ENCODE measurements at regions not wholly inside any gene's neighbourhood (a gene's known extent, or its start where the extent isn't known, plus 50 kb on each side); places are given as distances from the start of the nearest gene placed in this dataset.
"Not testable (repeated sequence)": the region's sequence is repeated elsewhere in the genome, so short reads cannot be mapped to it uniquely, and the experiment has no call there.

DNA sequence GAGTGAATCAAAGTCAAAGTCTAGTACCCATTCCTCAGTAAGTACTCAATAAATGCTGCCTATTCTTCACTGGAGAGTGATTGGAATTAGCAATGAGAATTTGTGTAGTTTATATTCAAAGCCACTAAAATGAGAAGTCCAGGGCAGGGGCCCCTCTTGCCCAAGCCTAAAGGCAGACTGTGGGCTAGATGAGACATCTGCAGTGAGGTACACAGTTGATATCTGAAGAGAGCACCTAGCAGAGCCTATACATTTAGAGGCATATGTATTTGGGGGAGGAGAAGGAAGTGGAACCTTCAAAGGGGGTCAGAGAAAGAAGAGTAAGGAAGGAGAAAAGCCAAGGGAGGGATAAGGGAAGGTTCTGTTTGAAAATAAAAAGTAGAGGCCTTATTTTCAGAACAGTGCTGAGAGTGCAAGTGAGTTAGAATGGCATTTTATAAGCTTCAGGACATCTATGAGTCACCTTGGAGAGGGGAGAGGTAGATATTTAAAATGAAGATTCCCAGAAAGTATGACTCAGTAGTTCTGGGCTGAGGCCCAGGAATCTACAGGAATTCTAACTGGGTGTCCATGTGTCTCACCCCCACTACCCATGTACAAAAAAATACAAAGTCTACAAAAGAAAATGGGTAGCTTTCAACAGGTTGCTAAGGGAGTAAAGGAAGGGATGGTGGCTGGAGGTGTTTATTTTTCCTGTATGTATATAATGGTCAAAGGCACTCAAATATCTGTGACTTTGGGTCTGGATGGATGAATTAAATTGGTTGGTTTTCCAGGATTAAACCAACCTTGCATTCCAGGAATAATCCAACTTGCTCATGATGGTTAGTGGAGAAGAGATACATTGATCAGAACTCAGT lies 135.1 kb downstream of the ZFP64 start:
- no peak for DNase-seq (ENCODE audit: extremely low read depth in 1 of 11, low read depth in 9 of 11, low spot score in 4 of 11)

DNA sequence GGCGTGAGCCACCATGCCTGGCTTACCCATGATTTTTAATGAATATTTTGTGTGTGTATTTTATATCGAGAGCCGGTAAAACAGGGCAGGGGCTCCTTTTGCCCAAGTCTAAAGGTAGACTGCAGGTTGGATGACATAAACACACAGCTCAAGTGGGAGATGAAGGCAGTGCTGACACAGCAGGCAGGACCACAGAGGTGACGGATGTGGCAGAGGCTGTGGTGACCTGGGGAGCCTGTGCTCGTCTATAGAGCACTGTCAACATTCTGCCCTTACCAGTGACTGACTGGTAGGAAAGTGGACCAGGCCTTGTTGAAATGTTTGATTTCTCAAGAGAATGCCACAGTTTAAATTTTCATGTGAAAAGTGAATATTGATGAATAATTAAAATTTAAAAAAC lies 137.5 kb downstream of the ZFP64 start:
- no peak for DNase-seq (ENCODE audit: extremely low read depth in 1 of 11, low read depth in 9 of 11, low spot score in 4 of 11)

DNA sequence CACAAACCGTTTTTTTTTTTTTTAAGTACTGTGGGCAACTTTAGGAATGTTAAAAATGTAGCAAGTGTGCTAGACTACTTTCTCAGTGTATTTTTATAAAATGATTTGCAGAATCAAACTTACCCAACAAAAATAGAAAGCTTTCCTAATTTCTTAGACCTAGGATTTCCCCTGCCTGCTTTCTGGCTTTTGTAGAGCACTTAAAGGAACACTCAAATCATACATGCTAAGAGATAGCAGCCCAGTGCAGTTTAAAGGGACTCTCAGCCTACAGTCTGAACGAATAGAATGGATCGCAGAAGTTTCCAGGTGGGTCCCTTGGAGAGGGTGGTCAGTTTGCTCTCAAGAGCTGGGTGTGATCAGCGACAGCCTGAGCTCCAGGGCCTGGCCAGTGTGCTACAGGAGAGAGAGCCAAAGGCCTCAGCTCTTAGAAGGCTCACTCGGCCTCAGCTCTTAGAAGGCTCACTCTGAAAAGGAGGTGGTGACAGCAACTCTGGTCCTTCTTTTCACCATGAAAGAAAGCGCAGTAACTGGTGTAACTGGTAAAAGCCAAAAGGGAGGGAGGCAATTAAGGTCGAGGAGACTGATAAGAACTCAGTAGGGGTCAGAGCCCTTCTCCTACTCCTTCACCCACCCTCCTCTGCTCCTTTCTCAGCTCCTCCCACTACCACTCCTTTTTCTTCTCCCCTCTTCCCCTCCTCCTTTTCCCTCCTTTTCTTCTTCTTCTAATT lies 142.4 kb downstream of the ZFP64 start:
- DNase-seq (ENCODE audit: extremely low read depth in 1 of 11, low read depth in 9 of 11, low spot score in 4 of 11) = no peak

DNA sequence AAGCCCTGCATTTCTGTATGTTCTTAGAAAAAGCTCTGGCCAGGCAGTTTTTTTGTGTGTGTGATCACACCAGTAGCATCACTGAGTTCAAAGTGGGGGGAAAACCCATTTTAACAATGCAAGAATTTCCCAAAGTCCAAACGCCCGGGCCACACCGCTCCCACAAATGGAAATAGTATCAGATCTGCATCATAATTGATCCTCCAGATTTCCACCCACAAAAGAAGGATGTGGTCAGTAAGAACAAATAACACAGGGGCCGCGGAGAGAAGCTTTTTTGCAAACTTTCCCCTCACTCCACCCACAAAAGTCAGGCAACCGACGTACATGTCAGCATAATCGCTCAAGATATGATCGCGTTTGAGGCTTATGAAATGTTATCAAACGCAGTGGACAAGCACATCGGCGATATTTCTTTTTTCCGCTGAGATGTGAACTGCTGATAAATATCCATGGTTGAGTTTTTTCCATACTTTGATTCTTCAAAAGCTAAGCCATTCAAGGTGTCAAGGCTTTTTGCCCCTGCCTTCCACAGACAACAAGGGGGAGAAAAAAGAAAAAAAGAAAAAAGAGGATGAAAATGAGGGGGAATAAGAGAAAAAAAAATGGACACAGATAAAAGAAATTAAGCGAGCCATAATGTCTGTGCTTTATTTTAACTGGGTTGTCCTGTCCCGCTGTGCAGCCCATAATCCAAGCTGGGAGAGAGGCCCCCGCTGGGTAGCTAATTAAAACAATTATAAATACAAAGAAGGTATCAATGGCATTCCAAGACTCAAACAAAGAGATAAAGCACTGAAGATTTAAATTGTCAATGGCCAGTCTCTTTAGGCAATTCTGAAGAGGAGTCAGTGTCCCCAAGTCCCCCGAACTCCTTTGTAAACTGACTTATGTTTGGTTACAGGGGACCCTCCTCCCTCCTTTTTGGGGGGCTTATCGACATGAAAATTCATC lies 143.5 kb downstream of the ZFP64 start:
- no peak for DNase-seq (ENCODE audit: extremely low read depth in 1 of 11, low read depth in 9 of 11, low spot score in 4 of 11)

DNA sequence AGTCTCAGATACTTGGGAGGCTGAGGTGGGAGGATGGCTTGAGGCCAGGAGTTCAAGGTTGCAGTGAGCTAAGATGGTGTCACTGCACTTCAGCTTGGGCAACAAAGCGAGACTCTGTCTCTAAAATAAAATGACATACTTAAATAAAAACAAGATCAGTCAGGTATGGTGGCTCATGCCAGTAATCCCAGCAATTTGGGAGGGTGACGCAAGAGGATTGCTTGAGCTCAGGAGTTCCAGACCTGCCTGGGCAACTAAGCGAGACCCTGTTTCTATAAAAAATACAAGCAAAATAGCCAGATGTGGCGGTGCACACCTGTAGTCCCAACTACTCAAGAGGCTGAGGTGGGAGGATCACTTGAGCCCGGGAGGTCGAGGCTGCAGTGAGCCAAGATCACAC lies 149.6 kb downstream of the ZFP64 start:
- DNase-seq (ENCODE audit: extremely low read depth in 1 of 11, low read depth in 9 of 11, low spot score in 4 of 11) = no peak

DNA sequence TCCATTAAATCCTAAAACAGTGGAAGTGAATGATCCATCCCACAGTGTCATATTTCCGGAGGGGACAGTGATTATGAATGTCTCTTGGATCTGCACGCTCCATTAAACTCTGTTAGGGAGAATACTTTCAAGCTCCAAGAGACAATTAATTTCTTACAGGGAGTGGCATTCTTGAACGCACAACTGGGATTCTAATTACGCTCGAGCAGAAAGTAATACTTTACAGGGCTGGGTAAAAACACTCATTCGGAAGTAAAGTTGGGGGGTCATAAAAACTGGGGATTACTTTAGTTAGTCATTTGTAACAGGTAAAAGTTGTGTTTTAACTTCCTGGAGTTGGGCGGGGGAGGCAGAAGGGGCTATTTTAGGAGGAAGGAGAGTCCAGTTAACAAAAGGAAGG lies 151.8 kb downstream of the ZFP64 start:
- peak in 10 of 11 donors; percentile 37 to 80 (median 61) for DNase-seq (ENCODE audit: extremely low read depth in 1 of 11, low read depth in 9 of 11, low spot score in 4 of 11)

DNA sequence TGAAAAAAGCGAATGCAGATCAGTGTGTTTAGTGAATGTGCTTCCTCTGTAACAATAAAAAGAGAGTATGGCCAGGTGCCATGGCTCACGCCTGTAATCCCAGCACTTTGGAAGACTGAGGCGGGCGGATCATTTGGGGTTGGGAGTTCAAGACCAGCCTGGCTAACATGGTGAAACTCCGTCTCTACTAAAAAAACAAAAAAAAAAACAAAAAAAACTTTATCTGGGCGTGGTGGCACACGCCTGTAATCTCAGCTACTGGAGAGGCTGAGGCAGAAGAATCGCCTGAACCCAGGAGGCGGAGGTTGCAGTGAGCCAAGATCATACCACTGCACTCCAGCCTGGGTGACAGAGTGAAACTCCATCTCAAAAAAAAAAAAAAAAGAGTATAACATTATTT lies 152.9 kb downstream of the ZFP64 start:
- DNase-seq (ENCODE audit: extremely low read depth in 1 of 11, low read depth in 9 of 11, low spot score in 4 of 11) = not testable (repeated sequence)

DNA sequence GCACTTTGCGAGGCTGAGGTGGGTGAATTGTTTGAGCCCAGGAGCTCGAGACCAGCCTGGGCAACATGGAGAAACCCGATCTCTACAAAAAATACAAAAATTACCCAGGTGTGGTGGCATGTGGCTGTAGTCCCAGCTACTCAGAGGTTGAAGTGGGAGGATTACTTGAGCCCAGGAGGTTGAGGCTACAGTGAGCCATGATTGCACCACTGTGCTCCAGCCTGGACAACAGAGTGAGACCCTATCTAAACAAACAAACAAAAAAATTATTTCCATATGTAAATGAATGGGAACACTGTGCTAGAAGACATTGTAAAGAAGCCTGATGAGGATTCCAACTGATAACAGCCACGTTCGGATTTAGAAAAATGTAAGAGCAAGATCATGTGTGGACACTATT lies 154.2 kb downstream of the ZFP64 start:
- no peak for DNase-seq (ENCODE audit: extremely low read depth in 1 of 11, low read depth in 9 of 11, low spot score in 4 of 11)

DNA sequence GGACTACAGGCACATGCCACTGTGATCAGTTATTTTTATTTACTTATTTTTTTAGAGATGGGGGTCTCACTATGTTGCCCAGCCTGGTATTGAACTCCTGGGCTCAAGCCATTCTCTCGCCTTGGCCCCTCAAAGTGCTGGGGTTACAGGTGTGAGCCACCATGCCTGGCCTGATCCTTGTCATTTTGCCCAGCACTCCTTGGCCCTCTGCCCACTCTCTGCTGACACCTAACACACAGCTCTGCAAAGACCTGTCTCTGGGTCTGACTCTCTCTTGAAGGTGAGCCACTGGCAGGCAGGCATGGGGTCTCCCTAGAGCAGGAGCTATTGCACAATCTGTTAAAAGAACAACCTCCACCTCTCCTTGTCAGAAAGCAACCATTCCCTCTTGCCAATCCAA lies 155.6 kb downstream of the ZFP64 start:
- DNase-seq (ENCODE audit: extremely low read depth in 1 of 11, low read depth in 9 of 11, low spot score in 4 of 11) = no peak

DNA sequence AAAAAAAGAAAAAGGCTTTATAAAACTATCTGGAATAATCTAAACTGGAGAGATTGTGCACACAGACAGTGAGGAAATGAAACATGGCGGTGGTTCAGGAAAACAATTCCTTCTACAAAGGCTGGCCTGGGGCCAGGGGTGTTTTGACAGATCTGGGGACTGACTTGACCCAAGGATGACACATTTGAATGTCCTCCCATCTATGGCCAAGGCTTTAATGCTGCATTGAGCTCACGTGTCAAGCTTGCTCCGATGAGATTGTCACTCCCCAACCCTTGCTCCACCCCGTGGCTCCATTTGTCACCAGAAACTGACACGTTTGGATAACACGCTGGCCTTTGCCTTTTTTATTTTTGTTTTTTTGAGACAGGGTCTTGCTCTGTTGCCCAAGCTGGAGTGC lies 156.1 kb downstream of the ZFP64 start:
- no peak for DNase-seq (ENCODE audit: extremely low read depth in 1 of 11, low read depth in 9 of 11, low spot score in 4 of 11)

DNA sequence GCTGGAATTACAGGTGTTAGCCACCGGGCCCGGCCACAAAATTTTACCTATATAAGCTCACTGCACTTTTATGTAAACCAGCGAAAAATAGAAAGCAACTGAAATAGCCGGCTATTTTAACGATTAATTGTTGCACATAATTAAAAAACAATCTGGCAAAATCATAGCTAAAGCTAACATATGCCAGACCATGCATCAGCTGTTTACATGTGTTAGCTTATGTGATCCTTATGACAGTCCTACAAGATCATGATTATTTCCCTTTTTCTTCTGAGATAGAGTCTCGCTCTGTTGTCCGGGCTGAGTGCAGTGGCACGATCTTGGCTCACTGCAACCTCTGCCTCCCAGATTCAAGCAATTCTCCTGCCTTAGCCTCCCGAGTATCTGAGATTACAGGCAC lies 157.0 kb downstream of the ZFP64 start:
- DNase-seq (ENCODE audit: extremely low read depth in 1 of 11, low read depth in 9 of 11, low spot score in 4 of 11) = no peak

DNA sequence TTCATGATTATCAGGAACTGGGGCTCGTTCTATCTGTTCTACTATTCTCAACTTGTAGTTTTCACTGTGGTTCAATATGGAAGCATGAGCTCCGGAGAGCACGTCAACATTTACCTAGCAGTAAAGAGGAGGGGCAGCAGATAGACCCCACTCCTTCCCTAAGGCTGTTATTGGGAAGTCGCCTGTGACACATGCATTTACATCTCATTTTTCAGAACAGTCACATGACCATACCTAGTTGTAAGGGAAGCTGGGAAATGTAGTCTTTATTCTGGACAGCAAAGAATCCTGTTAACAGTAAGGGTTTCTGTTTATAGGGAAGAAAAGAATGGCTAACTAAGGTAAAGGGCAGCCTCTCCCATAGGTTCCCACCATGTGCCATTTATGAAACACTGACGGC lies 158.3 kb downstream of the ZFP64 start:
- DNase-seq (ENCODE audit: extremely low read depth in 1 of 11, low read depth in 9 of 11, low spot score in 4 of 11) = no peak

DNA sequence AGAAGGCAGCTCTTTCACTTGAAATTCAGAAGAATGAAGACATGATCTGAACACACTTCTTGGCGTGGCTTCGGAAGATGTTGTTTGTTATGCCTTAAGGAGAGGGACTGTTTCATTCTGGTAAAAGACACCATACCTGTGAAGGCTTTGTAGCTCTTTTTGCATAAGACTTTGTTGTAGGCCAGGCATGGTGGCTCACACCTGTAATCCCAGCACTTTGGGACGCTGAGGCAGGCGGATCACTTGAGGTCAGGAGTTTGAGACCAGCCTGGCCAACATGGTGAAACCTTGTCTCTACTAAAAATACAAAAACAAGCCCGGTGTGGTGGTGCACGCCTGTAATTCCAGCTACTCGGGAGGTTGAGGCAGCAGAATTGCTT lies 159.3 kb downstream of the ZFP64 start:
- DNase-seq (ENCODE audit: extremely low read depth in 1 of 11, low read depth in 9 of 11, low spot score in 4 of 11) = not testable (repeated sequence)

DNA sequence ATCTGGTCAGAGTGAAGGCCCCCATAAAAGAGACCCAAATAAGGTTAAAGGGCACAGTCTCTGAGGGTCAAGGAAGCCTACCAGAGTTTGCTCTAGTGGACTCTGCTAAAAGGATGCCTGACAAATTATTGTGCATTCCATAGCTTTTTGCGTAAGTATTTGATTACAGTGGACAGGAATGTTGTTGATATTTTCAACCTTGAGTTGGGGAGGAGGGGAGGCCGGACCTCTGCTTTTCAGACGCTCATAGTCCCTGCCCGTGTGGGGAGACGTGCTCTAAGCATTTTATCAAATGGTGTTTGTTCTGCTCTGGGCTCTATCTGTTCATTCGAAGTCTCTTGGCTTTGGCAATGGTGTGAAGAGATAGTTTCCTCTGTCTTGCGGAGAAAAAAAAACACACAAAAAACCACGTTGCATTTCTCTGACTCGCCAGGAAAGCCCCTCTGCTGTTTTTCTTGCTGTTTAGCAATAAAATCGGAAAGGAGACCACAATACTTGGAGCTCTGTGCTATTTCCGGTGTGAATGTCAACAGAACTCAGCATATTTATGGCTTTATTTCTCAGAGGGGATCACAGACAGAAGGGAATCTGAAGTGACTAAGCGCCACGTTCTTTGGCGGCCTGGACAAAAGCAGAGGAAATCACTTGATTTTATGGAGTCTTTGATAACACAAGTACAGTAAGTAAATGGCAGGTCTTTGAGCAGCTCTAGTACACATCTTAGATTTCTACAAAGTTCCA lies 159.8 kb downstream of the ZFP64 start:
- DNase-seq (ENCODE audit: extremely low read depth in 1 of 11, low read depth in 9 of 11, low spot score in 4 of 11) = peak in 7 of 11 donors; percentile 29 to 52 (median 45)

DNA sequence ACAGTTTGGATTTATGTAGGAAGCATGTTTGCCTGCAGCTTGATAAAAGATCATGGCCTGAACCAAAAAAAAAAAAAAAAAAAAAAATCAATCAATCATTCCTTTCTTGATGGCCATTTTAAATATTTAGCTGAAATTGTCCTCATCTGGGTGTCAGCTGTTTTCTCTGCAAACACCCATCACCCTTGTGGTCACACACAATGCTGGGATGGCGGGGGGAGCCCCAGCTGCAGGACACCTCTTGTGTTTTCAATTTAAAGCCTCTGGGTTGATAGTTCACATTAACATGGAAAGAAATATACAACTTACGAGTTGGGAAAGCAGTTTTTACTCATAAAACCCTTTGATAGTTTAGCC lies 160.4 kb downstream of the ZFP64 start:
- DNase-seq (ENCODE audit: extremely low read depth in 1 of 11, low read depth in 9 of 11, low spot score in 4 of 11) = peak in 1 of 11 donors; percentile 30

DNA sequence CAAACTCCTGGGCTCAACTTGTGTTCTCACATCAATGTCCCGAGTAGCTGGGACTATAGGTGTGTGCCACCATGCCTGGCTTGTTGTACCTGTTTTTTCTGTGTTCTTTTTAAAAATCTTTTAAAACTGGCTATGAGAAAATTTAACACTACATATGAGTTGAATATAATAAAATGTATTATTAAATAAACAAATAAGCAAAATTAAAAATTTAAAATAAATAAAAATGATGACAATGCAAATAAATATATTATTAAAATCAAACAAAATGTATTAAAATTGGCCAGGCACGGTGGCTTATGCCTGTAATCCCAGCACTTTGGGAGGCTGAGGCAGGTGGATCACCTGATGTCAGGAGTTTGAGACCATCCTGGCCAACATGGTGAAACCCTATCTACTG lies 162.4 kb downstream of the ZFP64 start:
- not testable (repeated sequence) for DNase-seq (ENCODE audit: extremely low read depth in 1 of 11, low read depth in 9 of 11, low spot score in 4 of 11)

DNA sequence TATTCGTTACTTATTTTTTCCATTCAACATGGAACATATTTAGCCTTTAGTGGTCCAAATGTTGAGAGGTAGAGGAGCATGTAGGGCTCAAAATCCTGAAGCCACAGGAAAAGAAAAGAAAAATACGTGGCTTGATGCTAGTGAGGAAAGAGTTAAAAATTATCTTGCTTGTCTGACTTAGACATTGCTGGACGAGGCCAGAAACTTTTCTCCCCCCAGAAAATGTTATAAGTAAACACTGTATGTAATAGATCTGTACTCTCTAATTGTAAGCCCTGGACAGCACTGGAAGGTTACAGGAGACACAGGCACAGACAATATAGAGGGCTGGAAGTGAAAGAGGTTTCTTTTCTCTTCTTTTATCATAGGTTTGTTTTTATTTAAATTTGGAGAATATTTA lies 165.6 kb downstream of the ZFP64 start:
- no peak for DNase-seq (ENCODE audit: extremely low read depth in 1 of 11, low read depth in 9 of 11, low spot score in 4 of 11)

DNA sequence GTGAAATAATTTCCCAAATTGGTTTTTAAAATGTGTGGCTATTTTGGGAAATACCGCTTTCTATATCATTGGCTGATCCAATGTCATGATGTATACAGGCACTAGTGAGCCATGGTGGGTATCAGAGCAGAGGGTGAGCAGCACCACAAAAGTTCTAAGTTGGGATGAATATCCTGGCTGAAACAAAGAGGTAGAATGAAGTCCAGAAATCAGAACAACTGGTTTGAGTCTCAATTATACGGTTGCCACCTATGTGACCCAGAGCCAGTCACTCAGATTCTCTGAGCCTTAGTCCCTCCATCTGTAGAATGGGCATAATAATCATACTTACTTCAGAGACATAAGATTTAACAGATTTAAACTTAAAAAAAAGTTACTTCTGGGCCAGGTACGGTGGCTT lies 172.3 kb downstream of the ZFP64 start:
- no peak for DNase-seq (ENCODE audit: extremely low read depth in 1 of 11, low read depth in 9 of 11, low spot score in 4 of 11)

Measured in renal cortex interstitium (tissue), 11 donors.